ENCODE measurements at regions not wholly inside any gene's neighbourhood (a gene's known extent, or its start where the extent isn't known, plus 50 kb on each side); places are given as distances from the start of the nearest gene placed in this dataset.

DNA sequence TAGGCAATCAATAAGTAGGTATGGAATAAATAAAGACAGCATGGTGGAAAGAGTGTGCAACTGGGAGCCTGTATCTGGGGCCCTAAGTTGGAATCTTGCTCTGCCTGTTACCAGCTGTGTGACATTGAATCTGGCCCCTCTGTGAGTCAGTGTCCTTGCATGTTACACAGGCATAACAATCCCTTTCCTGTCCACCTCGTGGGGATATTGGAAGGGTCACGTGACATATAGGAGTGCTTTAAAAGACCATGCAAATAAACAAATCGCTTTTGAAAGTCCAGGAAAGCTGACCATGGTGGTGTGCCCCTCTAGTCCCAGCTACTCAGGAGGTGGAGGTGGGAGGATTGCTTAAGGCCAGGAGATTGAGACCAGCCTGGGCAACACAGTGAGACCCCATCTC lies 51.1 kb upstream of the VRK1 start:
- 51 to 56% (median 52%) methylated on average over 3 of the region's 3 CpGs for WGBS, 3 donors
- Histone ChIP-seq H3K27ac (ENCODE audit: low read depth in 1 of 3, low read length in 2 of 3) (no peak overlapping the region), H3K4me3 (ENCODE audit: low read depth in 1 of 3, low read length in 3 of 3) (no peak overlapping the region), H3K36me3 (ENCODE audit: control insufficient read depth in 3 of 3, insufficient read depth in 2 of 3, low read depth in 1 of 3, low read length in 3 of 3) (no peaks in the 10 kb centered on the region), H3K27me3 (ENCODE audit: control insufficient read depth in 3 of 3, insufficient read depth in 3 of 3, low read length in 3 of 3) (peaks cover 5 to 18% (median 10%) of the 10 kb centered on the region in 3 donors), H3K9me3 (ENCODE audit: control insufficient read depth in 2 of 2, insufficient read depth in 1 of 2, low read depth in 1 of 2, low read length in 1 of 2) (peaks cover 0 to 5% of the 10 kb centered on the region in 2 donors), H3K4me1 (ENCODE audit: control insufficient read depth in 3 of 3, insufficient read depth in 2 of 3, low read depth in 1 of 3, low read length in 2 of 3) (no peaks in the 10 kb centered on the region)
- DNase-seq: no peak
- no peak for FAIRE-seq

DNA sequence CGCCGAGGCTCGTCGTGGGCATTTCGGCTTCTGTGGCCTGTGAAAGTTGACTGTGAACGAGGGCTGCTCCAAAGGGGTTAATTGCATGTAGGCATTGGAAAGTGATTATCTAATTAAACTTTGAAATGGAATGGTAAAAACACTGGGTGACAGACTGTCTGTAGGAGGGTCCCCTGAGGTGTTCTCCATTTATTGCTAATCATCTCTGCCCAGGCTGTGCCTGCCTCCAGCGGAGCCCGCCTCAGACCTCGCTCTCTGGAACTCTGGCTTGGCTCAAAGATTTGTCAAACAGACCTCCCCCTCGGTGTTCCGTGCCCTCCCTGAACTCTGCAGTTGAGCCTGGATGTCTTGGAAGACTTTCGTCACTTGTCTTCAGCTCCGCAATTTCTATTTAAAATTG lies 50.2 kb upstream of the VRK1 start:
- H3K27ac ChIP-seq (ENCODE audit: low read depth in 1 of 3, low read length in 2 of 3): no peak overlapping the region
- no peak for FAIRE-seq

More for the DNA sequence above, 50.2 kb upstream of the VRK1 start:
- Histone ChIP-seq H3K4me3 (ENCODE audit: low read depth in 1 of 3, low read length in 3 of 3) (no peak overlapping the region), H3K36me3 (ENCODE audit: control insufficient read depth in 3 of 3, insufficient read depth in 2 of 3, low read depth in 1 of 3, low read length in 3 of 3) (no peaks in the 10 kb centered on the region), H3K4me1 (ENCODE audit: control insufficient read depth in 3 of 3, insufficient read depth in 2 of 3, low read depth in 1 of 3, low read length in 2 of 3) (no peaks in the 10 kb centered on the region), H3K27me3 (ENCODE audit: control insufficient read depth in 3 of 3, insufficient read depth in 3 of 3, low read length in 3 of 3) (peaks cover 3 to 12% (median 6%) of the 10 kb centered on the region in 3 donors), H3K9me3 (ENCODE audit: control insufficient read depth in 2 of 2, insufficient read depth in 1 of 2, low read depth in 1 of 2, low read length in 1 of 2) (peaks cover 0 to 5% of the 10 kb centered on the region in 2 donors)
- no peak for DNase-seq
- 72 to 87% (median 83%) methylated on average over 13 of the region's 13 CpGs for WGBS, 3 donors
